ENCODE measurements at regions not wholly inside any gene's neighbourhood (a gene's known extent, or its start where the extent isn't known, plus 50 kb on each side); places are given as distances from the start of the nearest gene placed in this dataset.

DNA sequence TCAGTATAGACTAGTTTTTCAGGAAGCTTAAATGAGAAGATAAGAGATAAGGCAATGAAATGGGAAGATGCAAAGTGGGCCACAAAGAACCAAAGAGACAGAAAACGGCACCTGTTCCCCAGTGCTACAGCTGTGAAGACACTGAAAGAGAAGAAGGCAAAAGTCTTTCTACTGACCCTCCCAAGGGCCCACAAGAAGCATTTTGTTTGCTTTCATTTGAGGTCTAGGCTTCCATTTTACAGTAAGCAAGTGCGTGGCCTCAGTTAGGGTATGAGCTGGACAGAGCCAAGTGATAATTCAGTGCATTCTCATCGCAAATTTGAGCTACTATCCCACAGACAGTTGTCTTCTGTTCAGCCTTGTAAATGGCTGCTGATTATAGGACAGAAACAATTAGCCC lies 53.4 kb upstream of the STK17B start:
- DNase-seq: no peak

DNA sequence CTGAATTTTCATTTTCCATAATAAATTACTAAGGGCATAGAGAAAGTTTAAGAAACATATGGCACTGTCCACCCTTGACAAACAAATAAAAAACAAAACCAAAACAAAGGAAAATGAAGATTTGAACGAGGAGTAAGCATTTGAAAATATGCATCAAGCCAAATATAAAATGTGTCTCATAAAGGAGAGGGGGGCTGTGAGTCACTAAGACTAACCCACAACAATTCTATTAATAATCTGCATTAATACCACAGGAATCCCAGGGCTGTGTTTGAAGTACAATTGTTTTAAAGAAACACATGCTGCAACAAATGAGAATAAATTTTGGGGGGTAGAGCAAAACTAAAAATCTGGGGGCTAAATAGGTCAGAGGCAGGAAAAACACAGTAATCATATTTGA lies 53.8 kb upstream of the STK17B start:
- no peak for DNase-seq

DNA sequence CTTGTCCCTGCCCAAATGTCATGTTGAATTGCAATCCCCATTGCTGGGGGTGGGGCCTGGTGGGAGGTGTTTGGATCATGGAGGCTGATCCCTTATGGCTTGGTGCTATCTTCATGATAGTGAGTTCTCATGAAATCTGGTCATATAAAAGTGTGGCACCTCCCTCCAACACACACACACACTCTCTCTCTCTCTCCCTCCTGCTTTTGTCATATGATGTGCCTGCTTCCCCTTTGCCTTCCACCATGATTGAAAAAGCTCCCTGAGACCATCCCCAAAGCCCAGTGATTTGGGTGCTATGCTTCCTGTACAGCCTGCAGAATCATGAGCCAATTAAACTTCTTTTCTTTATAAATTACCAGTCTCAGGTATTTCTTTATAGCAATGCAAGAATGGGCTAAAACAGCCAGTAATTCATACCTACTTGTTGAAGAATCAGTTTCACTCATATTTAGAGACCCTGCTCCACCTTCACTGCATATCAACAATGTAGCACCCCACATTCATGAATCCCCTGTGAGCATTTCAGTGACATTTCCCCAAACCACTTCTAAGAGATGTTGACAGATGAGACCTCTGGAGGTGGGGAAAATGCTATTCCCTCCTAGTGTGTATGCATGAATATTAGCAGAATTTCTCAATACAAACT lies 54.8 kb upstream of the STK17B start:
- DNase-seq: no peak

DNA sequence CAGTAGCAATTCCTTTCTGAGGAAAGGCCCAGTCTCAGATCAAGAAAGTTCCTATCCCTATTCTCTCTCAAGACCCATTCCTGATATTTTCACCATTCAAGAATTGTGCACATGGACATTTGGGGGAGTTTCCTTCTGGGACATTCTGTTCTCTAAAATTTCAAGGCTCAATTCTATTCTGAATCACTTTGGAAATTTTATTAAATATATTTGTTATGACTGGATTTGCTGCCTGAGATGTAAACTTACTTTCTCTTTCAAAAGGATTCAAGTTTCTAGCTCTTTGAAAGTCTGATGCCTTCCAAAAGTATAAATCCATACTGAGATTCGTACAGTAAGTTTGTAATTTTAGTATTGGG lies 55.3 kb upstream of the STK17B start:
- DNase-seq: no peak

DNA sequence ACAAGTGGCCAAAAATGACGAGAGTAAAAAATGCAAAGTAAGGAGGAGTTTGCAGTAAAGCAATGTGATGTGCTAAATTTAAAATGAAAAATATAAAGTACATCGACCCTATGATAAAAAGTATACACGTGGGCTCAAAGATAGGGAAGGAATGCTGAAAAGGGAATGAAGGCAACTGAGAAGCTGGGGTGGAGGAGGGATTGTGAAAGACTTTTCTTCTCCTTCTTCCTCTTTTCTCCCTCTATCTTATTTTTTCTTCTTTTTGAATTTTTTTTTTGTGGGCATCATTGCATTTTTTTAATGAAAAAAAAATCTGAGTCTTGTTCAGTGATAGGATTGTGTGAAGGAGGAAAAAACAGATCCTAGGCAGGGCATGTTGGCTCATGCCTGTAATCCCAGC lies 57.6 kb upstream of the STK17B start:
- DNase-seq: no peak

DNA sequence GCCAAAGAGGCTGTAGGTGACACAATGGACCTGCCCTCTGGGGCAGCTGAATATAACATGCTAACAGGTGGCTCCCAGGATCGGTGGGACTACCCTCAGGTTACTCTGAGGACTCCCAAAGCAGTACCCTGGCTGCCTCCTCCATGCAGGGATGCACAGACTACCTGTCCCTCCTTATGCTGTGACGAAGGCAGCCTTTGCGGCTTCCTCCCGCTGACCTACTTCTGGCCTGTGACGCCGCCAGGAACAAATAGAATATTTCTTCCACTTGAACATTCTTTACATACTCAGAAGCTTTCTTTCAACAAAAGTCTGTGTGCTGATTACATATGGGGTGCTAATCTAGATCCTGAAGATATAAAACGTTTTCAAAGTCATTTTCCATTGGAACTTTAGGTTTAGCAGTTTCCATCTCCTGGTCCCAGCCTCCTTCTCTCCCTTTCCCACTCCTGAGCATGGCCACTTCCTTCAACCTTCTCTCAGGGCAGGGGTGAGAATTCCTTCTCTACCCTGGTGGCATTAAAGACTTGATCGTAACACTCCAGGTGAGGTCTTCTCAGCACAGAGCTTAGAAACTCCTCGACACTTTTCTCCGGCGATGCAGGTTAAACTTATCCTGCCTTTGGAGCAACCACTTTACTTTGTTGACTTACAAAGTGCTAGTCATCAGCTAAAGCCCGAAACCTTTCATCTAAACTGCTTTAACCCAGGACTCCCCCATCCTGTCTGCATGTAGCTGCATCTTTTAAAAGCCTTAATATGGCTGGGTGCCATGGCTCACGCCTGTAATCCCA lies 58.9 kb upstream of the STK17B start:
- no peak for DNase-seq

DNA sequence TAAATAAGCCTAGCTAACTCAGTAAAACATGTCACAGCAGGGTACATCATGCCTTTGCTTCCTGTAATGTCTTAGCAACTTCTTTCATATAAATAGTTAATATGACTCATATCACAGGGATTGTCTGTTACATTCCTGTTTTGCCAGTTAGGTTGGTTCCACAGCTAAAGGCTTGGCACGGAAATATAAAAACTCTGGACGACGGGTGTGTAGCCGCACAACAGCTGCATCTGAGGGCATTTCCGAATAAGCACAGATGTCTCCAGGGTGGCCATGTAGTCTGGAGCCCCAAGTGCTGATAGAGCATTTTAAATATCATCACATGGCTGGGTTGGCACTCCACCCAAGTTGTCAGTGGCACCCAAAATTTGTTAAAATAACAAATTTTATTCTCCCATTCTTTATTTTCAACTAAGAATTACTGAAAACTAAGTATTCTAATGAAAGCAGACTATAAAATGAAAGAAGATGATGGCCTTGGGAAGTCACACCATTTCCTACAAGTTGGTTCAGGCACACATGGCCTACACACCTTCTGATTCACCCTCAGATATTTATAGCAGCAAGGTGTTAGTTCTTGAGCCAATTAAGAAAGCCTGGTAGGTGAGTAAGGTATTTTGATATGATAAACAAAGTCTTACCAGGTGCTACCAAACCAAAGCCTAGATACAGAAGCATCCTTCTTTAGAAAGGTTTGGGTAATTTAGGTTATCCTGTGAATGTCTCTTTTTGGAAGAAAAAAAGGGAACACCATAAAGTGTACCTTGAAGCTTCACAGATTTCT lies 61.8 kb upstream of the STK17B start:
- DNase-seq: no peak

DNA sequence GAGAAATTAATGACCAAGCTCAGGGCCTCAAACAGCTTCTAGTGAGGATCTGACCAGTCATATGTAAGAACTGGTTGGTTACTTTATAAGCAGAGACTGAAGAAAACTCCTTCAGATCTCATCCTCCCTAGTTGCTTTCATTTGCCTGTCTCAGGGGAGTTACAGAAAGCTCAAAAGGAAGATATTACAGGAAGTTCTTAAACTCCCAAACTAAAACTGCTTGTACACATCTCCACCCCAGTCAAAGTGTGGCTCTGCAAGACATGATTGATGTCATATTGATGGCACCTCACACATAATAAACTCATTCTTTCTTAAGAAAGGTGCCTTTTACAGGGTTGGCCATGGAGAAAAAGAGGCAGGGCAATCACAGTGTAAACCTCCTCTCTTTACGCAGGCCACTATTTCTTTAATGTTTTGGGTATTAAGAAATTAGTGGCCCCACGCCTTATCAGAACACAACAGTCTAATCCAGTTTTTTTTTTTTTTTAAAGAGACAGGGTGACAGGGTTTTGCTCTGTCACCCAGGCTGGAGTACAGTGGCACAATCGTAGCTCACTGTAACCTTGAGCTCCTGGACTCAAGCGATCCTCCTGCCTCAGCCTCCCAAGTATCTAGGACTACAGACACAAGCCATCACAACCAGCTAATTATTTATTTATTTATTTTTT lies 62.6 kb upstream of the STK17B start:
- no peak for DNase-seq

DNA sequence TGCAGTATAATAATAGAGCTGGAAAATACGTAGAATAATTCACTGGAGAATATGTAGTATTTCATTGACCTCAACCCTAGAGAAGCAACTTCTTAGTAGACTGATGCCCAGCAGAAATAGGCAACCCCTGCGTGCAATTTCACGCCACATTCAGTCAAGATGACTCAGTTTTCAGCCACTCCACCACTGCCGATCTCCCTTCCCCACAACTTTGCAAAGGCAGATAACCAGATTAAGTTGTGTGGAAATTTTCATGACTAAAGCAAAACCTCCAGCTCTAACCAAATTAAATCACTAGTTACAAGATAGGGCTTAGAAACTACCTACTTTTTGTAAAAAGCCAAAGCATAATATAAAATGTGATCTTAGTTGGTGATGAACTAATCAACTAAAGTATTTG lies 63.3 kb upstream of the STK17B start:
- DNase-seq: no peak

DNA sequence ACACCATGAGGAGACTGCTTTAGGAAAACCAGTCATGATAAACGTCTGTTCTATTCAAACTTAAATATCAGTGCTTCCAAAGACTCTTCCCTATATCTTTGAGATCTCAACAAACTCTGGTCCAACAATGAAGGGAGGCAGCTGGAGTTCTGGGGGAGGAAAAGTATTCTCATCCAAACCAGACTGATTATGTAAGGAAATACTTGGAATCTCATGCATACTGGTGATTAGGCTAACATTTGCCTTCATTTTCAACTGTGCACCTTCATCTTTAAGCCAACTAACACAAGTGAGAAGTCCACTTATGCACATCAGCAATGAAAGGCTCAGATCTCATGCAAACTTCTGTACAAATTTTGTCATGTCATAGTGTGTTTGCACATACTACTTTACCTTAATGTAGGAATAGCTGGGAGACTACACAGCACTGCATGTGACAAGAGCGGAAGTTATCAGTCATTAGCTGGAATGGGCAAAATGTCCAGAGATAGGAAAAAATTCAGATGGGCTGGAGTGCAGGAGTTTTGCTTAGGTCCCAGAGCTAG lies 67.5 kb upstream of the STK17B start:
- no peak for DNase-seq

DNA sequence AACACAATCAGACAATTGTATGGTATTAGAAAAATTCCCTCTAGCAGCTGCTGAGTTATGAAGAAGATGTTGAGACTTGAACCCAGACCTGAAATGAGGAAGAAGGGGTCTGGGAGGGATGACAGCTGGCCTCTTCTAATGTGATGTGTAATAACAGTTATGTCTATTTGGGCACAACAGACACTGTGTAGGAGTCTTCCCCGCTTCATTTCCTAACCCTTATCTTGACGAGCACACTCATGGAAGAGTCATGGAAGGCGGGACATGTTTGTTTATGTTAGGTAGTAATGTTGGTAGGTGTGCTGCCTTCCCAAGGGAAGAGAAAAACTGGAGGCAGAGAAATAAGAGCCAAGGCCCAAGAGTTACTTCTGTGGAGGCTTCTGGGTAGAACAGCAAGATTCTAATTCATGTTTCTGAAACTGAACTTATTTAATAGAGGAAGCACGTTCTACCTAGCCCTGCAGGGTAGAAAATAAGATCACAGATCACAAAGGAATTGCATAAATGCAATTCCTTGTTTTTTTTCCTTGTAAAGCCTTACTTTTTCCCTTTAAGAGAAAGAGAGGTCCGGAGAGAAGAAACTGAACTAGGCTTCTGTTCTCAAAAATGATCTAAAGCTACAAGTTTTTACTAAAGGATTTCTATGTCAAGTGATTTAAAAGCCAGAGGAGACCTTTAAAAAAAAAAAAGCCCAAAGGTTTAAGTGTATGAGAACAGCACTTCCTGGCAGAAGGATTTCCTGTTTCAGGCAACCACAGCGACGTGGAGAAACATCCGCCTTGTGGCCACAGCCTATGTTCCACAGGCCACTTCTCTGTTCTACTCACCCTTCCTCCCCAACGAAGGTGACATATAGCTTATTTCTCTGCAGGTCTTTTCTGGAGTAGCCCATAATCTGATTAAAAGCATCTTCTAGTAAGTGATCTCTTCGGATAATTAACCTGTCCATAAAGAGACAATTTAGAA lies 68.5 kb upstream of the STK17B start:
- no peak for DNase-seq

DNA sequence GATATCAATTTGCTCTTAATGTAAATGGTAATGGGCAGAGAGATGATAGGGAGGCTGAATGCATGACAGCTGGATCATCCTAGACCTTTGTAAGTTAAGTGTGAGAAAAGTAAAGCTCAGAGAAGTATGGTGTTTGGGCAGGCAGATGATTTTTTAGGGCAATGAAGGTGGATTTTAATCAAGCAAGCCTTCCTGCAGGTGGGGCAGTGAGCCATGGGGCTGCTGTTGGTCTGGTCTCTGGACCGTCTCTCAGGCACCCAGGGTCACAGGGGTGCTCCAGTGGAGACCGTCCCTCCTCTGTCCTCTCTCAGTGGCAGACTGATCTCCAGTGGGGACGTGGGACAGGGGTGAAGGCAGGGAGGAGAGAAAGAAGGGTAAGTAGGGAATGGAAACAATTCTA lies 69.8 kb upstream of the STK17B start:
- DNase-seq: no peak

DNA sequence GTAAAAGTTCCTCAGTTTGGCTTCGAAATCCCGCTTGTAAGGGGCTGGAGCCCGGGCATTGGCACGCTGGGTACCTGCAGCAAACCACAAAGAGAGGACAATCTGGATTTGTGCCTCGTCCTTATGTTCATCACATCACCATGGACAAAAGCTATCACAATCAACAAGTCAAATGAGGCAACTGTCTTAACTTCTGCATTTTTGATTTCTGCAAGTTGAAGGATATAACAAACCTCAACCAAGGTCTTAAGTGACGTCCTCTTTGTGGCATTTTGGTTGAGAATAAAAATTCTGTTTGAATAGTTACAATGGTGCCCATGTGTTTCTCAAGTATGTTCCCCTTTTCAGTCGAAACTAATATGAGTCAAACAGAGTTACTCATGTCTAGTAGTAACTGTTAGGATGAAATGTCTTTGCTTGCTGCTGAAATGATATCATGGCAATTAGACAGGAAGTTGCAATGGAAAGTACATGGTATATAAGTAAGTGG lies 70.8 kb upstream of the STK17B start:
- DNase-seq: no peak

DNA sequence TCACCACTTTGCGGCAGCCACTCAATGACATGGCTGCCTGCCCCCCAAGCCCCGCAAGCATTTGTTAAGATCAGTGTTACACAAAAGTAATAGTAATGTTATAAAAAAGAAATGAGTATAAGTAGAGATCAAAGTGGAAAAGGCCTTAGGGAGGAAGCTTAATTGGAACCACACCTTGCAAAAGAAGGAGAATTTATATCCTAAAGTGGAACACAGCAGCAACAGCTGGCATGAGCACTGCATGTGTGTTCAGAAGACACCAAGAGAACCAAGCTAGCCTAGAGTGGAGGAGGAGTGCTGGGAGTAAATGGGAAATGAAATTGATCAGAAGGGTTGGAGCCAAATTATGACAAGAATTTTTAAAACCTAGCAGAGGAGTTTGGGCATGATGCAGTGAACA lies 73.1 kb upstream of the STK17B start:
- DNase-seq: no peak

DNA sequence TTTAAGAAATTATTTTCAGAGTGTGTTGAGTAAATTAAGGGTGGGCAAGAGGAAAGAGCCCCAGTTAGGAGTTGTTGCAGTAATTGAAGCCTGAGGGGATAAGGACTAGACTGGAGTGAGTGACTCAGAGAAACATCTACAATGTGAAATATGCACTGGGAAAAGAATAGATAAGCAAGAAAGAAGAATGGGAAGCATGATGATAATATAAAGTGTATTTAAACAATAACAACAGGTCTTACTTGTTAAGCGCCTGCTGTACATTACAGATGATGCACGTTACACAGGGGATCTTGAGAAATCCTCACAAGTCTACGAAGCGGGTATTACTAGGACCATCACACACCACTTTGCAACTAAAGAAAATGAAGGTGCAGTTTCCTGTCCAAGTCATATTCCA lies 73.6 kb upstream of the STK17B start:
- no peak for DNase-seq

DNA sequence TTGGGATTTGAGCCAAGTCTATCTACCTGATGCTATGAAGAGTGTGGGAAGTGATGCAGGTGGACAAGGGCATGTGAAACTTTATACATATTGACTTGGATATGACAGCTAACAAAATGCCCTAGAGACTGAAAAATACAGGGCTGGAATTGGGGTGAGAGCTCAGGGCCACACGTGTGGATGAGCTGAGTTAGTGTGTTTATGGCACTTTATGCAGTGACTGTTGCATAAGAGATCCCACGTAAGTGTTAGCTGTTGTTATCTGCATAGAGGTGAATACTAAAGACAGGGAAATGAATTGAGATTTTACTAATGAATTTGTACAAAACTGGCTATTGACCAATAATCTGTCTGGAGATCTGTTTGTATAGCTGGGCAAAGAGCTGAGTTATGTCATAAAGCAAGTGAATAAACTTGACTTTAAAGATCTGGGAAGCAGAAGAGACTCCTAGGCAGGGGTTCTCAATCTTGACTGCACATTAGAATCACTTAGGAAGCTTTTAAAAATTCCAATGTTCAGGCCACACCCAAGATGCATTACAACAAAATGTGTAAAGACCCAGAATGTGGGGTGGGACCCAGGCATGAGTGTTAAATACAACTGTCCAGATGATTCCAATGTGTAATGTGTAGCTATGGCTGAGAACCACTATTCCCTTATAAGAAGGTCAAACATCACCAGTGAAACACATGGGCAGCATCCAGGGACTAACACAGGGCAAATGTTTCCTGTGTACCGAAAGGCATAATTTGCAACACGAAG lies 74.2 kb upstream of the STK17B start:
- no peak for DNase-seq

DNA sequence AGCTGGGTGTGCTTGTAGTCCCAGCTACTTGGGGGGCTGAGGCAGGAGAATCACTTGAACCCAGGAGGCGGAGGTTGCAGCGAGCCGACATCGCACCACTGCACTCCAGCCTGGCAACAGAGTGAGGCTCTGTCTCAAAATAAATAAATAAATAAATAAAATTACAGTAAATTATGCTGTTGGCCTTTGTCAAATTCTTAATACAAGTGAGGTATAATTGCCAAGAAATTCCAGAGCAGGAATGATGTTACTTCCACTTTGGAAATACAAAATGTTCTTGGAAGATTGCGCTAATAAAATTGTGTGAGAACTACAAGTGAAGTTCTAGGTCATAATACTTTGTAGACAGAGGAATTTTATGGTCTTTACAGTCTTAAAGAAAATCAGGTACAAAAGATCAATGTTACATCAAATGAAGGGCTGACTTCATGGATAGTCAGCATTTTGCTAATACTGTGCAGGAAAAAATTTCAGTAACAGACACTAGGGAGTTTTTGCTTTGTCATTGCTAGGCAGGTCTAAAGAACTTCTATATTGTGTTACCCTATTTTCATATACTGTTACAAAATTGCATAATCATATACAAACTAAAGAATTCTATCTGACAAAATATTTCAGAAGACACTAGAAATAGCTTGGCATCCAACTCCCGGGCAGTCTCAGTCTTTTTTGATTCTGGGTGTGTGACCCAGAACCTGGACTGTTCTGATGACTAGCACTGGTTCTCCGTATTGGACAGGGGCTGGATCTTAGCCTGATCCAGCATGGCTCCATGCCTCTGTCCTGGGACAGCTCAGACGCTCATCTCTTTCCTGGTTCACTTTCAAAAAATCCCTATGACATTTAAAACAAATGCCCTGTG lies 76.0 kb upstream of the STK17B start:
- no peak for DNase-seq

DNA sequence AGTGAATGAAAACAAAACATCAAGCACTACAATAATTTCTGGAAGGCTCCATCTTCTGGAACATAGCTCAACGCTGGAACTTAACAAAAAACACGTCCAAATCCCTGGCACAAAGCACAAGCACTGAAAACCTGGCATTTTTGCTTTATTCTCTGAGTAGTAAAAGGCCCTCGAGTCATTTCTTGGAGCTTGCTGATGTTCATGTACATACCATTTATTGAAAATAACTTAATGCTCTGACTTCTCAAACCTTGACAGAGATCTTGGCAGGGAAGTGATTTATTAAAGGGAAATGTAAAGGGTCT lies 76.5 kb upstream of the STK17B start:
- DNase-seq: no peak

DNA sequence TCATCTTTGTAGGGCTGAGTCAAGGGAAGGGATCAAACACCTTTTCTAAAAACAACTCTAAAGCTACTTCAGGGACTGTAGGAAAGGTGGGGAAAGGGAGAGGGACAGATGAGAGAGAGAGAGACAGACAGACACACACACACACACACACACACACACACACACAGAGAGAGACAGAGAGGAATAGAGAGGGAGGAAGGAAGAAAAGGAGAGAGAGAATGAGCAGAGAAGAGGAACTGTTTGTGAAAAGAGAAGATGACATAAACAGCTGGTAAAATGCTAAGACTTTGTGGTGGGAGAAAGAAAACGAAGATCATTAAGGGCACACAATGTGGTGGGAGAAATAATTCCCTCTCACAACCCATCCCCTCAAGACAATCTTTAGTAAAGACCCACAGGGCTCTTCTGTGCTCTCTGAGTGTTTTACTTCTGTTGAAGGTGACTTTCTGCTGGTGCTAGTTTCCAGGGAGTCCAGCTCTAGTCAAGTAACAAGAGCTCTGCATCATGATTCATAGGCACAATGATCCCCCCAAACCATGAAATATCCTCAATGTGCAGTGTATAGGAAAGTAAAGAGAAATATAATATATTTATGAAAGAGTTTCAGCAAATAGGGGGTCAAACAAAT lies 77.2 kb upstream of the STK17B start:
- no peak for DNase-seq

DNA sequence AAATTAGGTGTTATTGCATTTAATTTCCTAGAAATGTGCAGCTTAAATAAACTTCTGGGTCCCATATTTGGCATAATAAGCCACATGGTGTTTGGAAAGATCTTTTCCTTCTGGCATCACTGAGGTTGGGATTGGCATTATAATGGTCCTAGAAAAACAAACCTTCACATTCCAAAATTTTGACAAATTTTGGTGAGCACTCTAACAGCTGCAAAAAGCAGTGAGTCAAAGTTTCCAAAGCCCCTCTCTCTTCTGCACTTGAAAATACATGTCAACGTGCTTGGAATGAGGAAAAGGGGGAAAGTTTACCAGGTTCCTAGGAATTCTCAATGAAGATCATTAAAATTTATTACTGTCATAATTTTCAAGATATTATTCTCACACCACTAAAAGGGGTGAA lies 77.8 kb upstream of the STK17B start:
- DNase-seq: no peak
